Activated effector memory CD4-positive, alpha-beta T cell treated with Interleukin-2 at 50 U/mL for 16 hours (primary cell): ENCODE measurements at regions not wholly inside any gene's neighbourhood (a gene's known extent, or its start where the extent isn't known, plus 50 kb on each side); places are given as distances from the start of the nearest gene placed in this dataset.
"Not testable (repeated sequence)": the region's sequence is repeated elsewhere in the genome, so short reads cannot be mapped to it uniquely, and the experiment has no call there.

Experiments used
- DNase-seq: peaks from one replicate; pipeline ENCODE4 v3.0.0-alpha.2; 2020

DNA sequence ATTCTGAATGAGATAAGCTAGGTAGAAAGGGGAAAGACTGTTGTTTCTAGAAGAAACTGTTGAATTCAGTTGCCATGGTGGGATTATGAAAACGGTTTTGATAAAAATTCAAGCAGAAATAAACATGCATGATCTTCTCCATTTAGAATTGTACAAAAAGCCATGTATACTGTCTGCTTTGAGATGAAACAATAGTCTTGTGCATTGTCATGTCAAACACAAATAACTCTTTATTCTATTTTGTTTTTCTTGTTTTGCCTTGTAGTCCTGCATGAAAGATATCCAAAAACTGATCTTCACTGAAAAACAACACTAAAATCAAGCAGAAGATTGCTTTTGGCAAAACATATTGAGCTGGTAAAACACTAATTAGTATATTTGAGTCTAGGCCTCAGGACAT is 659.9 kb downstream of the LTN1 start:
- no peak for DNase-seq

- no peak for DNase-seq
Observed at GRCh38 chr21:28325618-28326017, 667.1 kb downstream of the LTN1 start.

- DNase-seq, result no peak
Observed at GRCh38 chr21:28324690-28325089, 668.0 kb downstream of the LTN1 start.

GRCh38 chr21:28317177-28317950 is 675.3 kb downstream of the LTN1 start:
- no peak for DNase-seq

GRCh38 chr21:28311411-28312190 is 681.1 kb downstream of the LTN1 start:
- no peak for DNase-seq

- DNase-seq, result no peak
Observed at GRCh38 chr21:28310711-28311110, 682.0 kb downstream of the LTN1 start.

DNA sequence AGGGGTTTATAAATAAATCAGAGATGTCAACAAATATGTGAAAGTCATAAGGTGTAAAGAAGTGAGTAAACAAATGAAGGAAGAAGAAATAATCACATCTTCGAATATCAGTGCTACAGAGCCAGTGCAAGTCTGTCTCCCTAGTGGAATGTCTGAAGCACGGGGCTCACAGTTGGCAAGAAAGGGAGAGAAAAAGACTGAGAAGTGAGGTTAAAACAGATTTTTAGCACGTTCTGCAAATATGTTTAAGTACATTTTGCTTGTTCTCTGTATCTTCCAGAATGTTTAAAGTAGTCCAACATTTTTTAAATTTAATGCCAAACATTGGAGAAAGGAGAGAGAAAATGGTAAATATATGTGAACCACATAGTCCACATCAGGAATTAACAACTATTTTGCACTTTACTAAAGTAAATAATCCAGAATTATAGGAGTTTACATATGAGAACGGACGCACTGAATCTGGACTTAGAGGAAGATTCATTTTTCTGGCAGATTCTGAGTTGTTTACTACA is 682.4 kb downstream of the LTN1 start:
- DNase-seq, result no peak

DNA sequence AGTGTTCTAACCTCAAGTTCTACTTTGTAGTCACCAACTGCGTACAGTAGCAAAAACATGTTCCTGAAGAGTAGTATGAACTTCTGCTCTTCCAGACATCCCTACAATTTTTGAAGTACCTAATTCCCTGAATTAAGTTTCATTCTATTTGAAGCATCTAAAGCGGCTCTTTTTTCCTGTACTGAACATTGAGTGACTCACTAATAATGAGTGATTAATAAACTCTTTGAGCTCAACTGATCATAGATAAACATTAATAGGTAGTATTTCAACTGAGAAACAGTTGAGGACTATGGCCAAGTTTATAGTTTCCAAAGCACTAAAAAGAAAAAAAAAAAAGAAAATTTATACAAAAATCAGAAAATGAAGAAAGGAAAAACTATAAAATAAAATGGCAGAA is 683.1 kb downstream of the LTN1 start:
- no peak for DNase-seq

GRCh38 chr21:28308516-28308915 is 684.2 kb downstream of the LTN1 start:
- no peak for DNase-seq

- no peak for DNase-seq
Observed at GRCh38 chr21:28299946-28300345, 692.7 kb downstream of the LTN1 start.

DNA sequence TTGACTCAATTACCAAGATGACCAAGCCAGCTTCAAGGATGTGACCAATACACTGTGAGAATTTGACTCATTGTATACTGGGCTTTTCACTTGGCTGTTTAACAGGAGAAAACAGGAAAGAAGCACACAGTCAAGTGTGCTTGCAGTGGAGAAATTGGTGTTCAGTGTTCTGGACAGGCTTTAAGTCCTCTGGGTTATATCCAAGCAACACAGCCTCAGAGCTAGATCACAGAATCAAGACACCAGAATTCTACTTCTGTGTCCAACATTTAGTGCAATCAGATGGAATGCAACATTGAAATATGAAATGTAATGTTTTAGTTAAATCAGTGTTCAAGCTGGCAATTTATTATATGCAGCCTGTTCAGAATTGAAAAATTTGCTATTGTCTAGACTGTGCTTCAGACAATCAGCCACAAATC is 694.4 kb downstream of the LTN1 start:
- no peak for DNase-seq

- no peak for DNase-seq
Observed at GRCh38 chr21:28294051-28294450, 698.6 kb downstream of the LTN1 start.

DNA sequence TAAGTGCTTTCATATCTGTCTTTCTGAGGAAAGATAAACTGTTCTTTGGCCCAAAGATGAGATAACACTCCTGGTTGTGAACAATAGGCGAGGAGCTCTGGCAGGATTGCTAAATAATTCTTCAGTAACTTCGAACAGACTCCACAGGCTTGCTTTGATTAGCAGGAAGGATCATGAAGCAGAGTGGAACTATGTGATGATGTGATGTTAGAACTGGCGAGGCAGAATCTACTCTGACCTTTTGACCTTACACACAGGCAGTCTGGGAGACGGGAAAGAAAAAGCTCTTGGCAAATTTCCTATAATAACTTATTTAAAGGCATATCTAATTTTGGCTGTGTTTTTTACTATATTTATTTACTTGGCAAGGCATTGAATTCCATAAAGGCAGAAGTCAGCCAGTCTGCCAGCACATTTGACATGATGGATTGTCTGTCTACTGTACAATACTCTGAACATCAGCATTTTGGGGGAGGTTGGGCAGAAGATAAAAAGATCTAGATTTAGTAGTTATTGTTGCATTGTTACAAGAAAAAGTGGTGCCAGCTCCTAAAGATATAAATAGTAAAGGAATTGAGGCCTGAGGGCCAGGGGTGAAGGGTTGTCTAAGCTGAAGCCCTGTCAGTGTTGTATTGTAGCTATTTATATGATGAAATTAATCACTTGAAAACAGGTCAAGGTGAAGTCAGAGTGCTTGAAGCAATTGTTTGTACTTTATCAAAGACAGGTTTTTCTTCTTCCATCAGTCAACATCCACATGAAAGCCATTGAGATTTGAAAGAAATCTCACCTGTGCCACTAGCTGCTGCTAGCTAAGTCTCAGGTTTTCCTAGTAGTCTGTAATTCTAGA is 708.8 kb downstream of the LTN1 start:
- no peak for DNase-seq

DNA sequence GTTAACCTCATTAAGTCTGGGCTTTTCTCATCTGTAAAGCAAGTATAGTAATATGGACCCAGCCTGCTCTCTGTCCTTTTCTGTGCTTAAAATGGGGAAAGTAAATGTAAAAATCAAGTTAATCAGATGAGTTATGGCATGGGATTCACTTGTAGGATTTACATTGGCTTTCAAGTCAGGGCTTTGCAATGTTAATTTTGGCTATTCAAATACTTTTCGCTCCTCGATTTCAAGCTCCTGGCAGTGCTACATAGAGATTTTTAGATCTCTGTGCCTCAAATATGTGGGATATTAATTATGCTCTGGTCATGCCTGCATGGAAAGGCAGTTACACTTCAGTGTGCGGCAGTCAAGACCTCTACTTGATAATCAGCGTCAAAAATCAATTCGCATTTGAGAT is 709.8 kb downstream of the LTN1 start:
- DNase-seq, result no peak

- DNase-seq, result not testable (repeated sequence)
Observed at GRCh38 chr21:28281357-28281756, 711.3 kb downstream of the LTN1 start.

- no peak for DNase-seq
Observed at GRCh38 chr21:28280611-28281010, 712.1 kb downstream of the LTN1 start.

- no peak for DNase-seq
Observed at GRCh38 chr21:28277324-28277723, 715.4 kb downstream of the LTN1 start.

- DNase-seq, result no peak
Observed at GRCh38 chr21:28272272-28272992, 720.2 kb downstream of the LTN1 start.

- no peak for DNase-seq
Observed at GRCh38 chr21:28269173-28269572, 723.5 kb downstream of the LTN1 start.

DNA sequence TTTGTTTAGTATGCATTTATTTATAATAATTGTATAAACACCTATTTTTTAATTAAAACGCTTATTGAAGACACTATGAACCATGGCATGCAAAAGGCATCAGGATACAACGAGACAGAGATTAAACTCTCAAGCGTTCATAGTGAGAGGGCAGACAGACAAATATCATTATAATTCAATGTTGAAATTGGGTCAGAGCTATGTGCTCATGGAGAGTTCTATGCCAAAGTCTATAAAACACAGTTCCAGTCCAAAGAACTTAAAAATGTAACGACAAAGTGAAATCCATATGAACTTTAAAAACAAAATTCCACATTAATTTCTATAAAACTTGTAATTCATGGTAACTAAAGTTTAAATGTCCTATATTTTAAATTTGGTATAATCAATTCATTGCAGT is 724.0 kb downstream of the LTN1 start:
- DNase-seq, result no peak

DNA sequence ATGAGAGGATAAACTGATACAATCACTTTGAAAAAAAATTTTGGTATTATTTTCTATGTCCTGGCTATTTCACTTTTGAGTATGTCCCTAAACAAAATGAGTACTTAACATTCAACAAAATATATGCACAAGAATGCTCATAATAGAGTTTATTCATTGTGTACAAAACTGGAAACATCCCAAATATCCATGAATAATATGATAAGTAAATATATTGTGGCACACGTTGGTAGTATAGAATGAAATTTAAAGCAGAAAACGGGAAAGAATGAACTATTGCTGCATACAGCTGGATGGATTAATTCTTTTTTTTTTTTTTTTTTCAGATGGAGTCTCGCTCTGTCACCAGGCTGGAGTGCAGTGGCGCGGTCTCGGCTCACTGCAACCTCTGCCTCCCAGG is 725.2 kb downstream of the LTN1 start:
- no peak for DNase-seq

- DNase-seq, result no peak
Observed at GRCh38 chr21:28266061-28266460, 726.6 kb downstream of the LTN1 start.

GRCh38 chr21:28263974-28264373 is 728.7 kb downstream of the LTN1 start:
- no peak for DNase-seq
